ENCODE measurements at regions not wholly inside any gene's neighbourhood (a gene's known extent, or its start where the extent isn't known, plus 50 kb on each side); places are given as distances from the start of the nearest gene placed in this dataset.

- no peak for TF ChIP-seq KDM4A (IDR thresholded peaks at IDR 0.05; ENCODE audit: low read depth, low read length, severe bottlenecking)
- TF ChIP-seq KDM5A (IDR thresholded peaks at IDR 0.05; ENCODE audit: low read length) = no peak
- no peak for TF ChIP-seq EZH2 (IDR thresholded peaks at IDR 0.05; ENCODE audit: low read depth, low read length, severe bottlenecking)
Observed at GRCh38 chr4:64533159-64533558, 123.9 kb upstream of the TECRL start (continued).
